Suppressor macrophage treated with lipopolysaccharide for 4 hours (primary cell): ENCODE measurements at regions not wholly inside any gene's neighbourhood (a gene's known extent, or its start where the extent isn't known, plus 50 kb on each side); places are given as distances from the start of the nearest gene placed in this dataset.

Experiments used
- DNase-seq: peaks from one replicate; pipeline ENCODE4 v3.0.0-alpha.2; 2020

- DNase-seq = peak; percentile 48
Observed at GRCh38 chr22:27128461-27129085, 471.2 kb downstream of the MIAT start.

- peak; percentile 89 for DNase-seq
Observed at GRCh38 chr22:27129266-27129665, 471.9 kb downstream of the MIAT start.

- DNase-seq = no peak
Observed at GRCh38 chr22:27130906-27131305, 473.5 kb downstream of the MIAT start.

GRCh38 chr22:27131346-27131745 lies 474.0 kb downstream of the MIAT start:
- DNase-seq = no peak

- DNase-seq = no peak
Observed at GRCh38 chr22:27132400-27132799, 475.0 kb downstream of the MIAT start.

- peak; percentile 54 for DNase-seq
Observed at GRCh38 chr22:27133019-27133431, 475.6 kb downstream of the MIAT start.

GRCh38 chr22:27133681-27134314 lies 476.4 kb downstream of the MIAT start:
- DNase-seq = no peak

GRCh38 chr22:27134315-27134701 lies 476.9 kb downstream of the MIAT start:
- peak; percentile 91 for DNase-seq

- no peak for DNase-seq
Observed at GRCh38 chr22:27135031-27135981, 477.9 kb downstream of the MIAT start.

- DNase-seq = no peak
Observed at GRCh38 chr22:27136596-27136995, 479.2 kb downstream of the MIAT start.

GRCh38 chr22:27137871-27138337 lies 480.5 kb downstream of the MIAT start:
- DNase-seq = no peak

- no peak for DNase-seq
Observed at GRCh38 chr22:27138471-27138870, 481.1 kb downstream of the MIAT start.

- DNase-seq = peak; percentile 44
Observed at GRCh38 chr22:27139935-27140511, 482.6 kb downstream of the MIAT start.

GRCh38 chr22:27142286-27142685 lies 484.9 kb downstream of the MIAT start:
- DNase-seq = no peak

- DNase-seq = no peak
Observed at GRCh38 chr22:27144321-27144720, 486.9 kb downstream of the MIAT start.

GRCh38 chr22:27146866-27147633 lies 489.7 kb downstream of the MIAT start:
- DNase-seq = no peak

- no peak for DNase-seq
Observed at GRCh38 chr22:27148055-27148454, 490.7 kb downstream of the MIAT start.

- DNase-seq = no peak
Observed at GRCh38 chr22:27148886-27149470, 491.6 kb downstream of the MIAT start.

- DNase-seq = no peak
Observed at GRCh38 chr22:27149921-27150543, 492.6 kb downstream of the MIAT start.

GRCh38 chr22:27150544-27150941 lies 493.2 kb downstream of the MIAT start:
- DNase-seq = peak; percentile 63

GRCh38 chr22:27151407-27151806 lies 494.0 kb downstream of the MIAT start:
- no peak for DNase-seq

GRCh38 chr22:27152033-27152432 lies 494.6 kb downstream of the MIAT start:
- no peak for DNase-seq
